ENCODE measurements at regions not wholly inside any gene's neighbourhood (a gene's known extent, or its start where the extent isn't known, plus 50 kb on each side); places are given as distances from the start of the nearest gene placed in this dataset.

GRCh38 chr5:63719147-63719546, 243.1 kb downstream of the HTR1A start:
- no peak for TF ChIP-seq CTCF (IDR thresholded peaks at IDR 0.05)
- TF ChIP-seq POLR2A (IDR thresholded peaks at IDR 0.05) = no peak
